ENCODE measurements at regions not wholly inside any gene's neighbourhood (a gene's known extent, or its start where the extent isn't known, plus 50 kb on each side); places are given as distances from the start of the nearest gene placed in this dataset.

GRCh38 chr22:48647606-48648515, 1179.8 kb downstream of the BRD1 start:
- DNase-seq = no peak

- DNase-seq = no peak
Measured at GRCh38 chr22:48647051-48647450, 1180.6 kb downstream of the BRD1 start.

GRCh38 chr22:48646216-48646925, 1181.3 kb downstream of the BRD1 start:
- DNase-seq = no peak

GRCh38 chr22:48645766-48646165, 1181.9 kb downstream of the BRD1 start:
- DNase-seq = no peak

GRCh38 chr22:48644997-48645396, 1182.7 kb downstream of the BRD1 start:
- DNase-seq = no peak

- DNase-seq = no peak
Measured at GRCh38 chr22:48644108-48644507, 1183.6 kb downstream of the BRD1 start.

- no peak for DNase-seq
Measured at GRCh38 chr22:48643066-48643731, 1184.5 kb downstream of the BRD1 start.

- no peak for DNase-seq
Measured at GRCh38 chr22:48642550-48642949, 1185.1 kb downstream of the BRD1 start.

GRCh38 chr22:48641906-48642475, 1185.7 kb downstream of the BRD1 start:
- DNase-seq = no peak

GRCh38 chr22:48640890-48641841, 1186.5 kb downstream of the BRD1 start:
- no peak for DNase-seq

- no peak for DNase-seq
Measured at GRCh38 chr22:48639896-48640748, 1187.6 kb downstream of the BRD1 start.

GRCh38 chr22:48639021-48639795, 1188.5 kb downstream of the BRD1 start:
- DNase-seq = no peak

GRCh38 chr22:48637231-48637630, 1190.4 kb downstream of the BRD1 start:
- DNase-seq = no peak

GRCh38 chr22:48636746-48637145, 1190.9 kb downstream of the BRD1 start:
- DNase-seq = no peak

GRCh38 chr22:48635816-48636215, 1191.9 kb downstream of the BRD1 start:
- DNase-seq = no peak

GRCh38 chr22:48635031-48635430, 1192.6 kb downstream of the BRD1 start:
- no peak for DNase-seq

GRCh38 chr22:48633996-48634836, 1193.5 kb downstream of the BRD1 start:
- no peak for DNase-seq

GRCh38 chr22:48632646-48633246, 1194.9 kb downstream of the BRD1 start:
- DNase-seq = no peak

All from stimulated activated CD4-positive, alpha-beta T cell treated with anti-CD3 and anti-CD28 coated beads, Interleukin-12 subunit alpha, Interleukin-12 subunit beta, amount 100 ng/mL, for 4 hours (primary cell).